Esophagus squamous epithelium (tissue), 5 donors: ENCODE measurements at regions not wholly inside any gene's neighbourhood (a gene's known extent, or its start where the extent isn't known, plus 50 kb on each side); places are given as distances from the start of the nearest gene placed in this dataset.

ENCODE experiments used
- DNase-seq: peaks from one replicate; lab custom pipeline; 2025; lab: John Stamatoyannopoulos, UW
- H3K27ac ChIP-seq, 4 donors: fragments of 200-600 bp; sonication (generic); one replicate each; pipeline ENCODE4 v1.5.1; 2016 to 2019; ENCODE audit warnings: mild to moderate bottlenecking in 1 of 4
- H3K27me3 ChIP-seq, 4 donors: fragments of 200-600 bp; sonication (generic); 1 replicate in 3 of 4; 2 replicates in 1 of 4; pipeline versions ENCODE4 v1.5.1 to v1.6.0; 2017 to 2021; ENCODE audit warnings: antibody characterized with exemption in 1 of 4
- H3K36me3 ChIP-seq, 3 donors: fragments of 200-600 bp; sonication (generic); one replicate each; pipeline ENCODE4 v1.5.1; 2016 to 2019
- H3K4me1 ChIP-seq, 3 donors: fragments of 200-600 bp; sonication (generic); one replicate each; pipeline ENCODE4 v1.5.1; 2017 to 2019
- H3K4me3 ChIP-seq, 4 donors: fragments of 200-600 bp; sonication (generic); 1 replicate in 3 of 4; 2 replicates in 1 of 4; pipeline ENCODE4 v1.5.1; 2016 to 2019; ENCODE audit warnings: mild to moderate bottlenecking in 2 of 4, moderate library complexity in 1 of 4
- H3K9me3 ChIP-seq, 3 donors: fragments of 200-600 bp; sonication (generic); one replicate each; pipeline ENCODE4 v1.5.1; 2016 to 2019
- CTCF ChIP-seq, 6 experiments: fragments of 450-650 bp in 4 of 6; fragments of 200-600 bp in 2 of 6; sonication (generic) in 2 of 6; IDR thresholded peaks; one replicate each; pipeline ENCODE4 v1.5.1; 2016 to 2019; ENCODE audit warnings: antibody characterized with exemption in 6 of 6, mild to moderate bottlenecking in 4 of 6, moderate library complexity in 4 of 6
- POLR2A ChIP-seq, 4 donors: fragments of 450-650 bp; IDR thresholded peaks; one replicate each; pipeline ENCODE4 v1.6.1; 2017; ENCODE audit warnings: antibody characterized with exemption in 4 of 4, mild to moderate bottlenecking in 4 of 4, moderate library complexity in 3 of 4
- WGBS, 2 donors: methylation state at CpG; one replicate each; pipeline ENCODE4 v1.1.5; 2018; 5-methylcytosine and 5-hydroxymethylcytosine counted together
- intact Hi-C: fragments of 100-400 bp; cut with DNase I; formaldehyde crosslinking; loops from one replicate; pipeline ENCODE4 v1.15.0; 2022
- donor health status: DM: yes; HTN: yes; CAD: no.

- intact Hi-C loops: no loop called here
- H3K27ac ChIP-seq: no peak overlapping the region
- H3K36me3 ChIP-seq: no peaks in the 10 kb centered on the region
- TF ChIP-seq CTCF (IDR thresholded peaks at IDR 0.05) (no peak), POLR2A (IDR thresholded peaks at IDR 0.05) (no peak)
- no peaks in the 10 kb centered on the region for H3K4me1 ChIP-seq
- H3K9me3 ChIP-seq: no peaks in the 10 kb centered on the region
- 19 to 20% methylated on average over 4 of the region's 4 CpGs for WGBS, 2 donors
- no peak overlapping the region for H3K4me3 ChIP-seq
- no peaks in the 10 kb centered on the region for H3K27me3 ChIP-seq
- DNase-seq: no peak
Measured at GRCh38 chr14:101276309-101277091, 284.8 kb upstream of the DIO3 start.

- no peaks in the 10 kb centered on the region for H3K4me1 ChIP-seq
- intact Hi-C loops: no loop called here
- no peak overlapping the region for H3K27ac ChIP-seq
- H3K36me3 ChIP-seq: no peaks in the 10 kb centered on the region
- DNase-seq: no peak
- no peak overlapping the region for H3K4me3 ChIP-seq
- H3K27me3 ChIP-seq: no peaks in the 10 kb centered on the region
- TF ChIP-seq POLR2A (IDR thresholded peaks at IDR 0.05) (no peak), CTCF (IDR thresholded peaks at IDR 0.05) (no peak)
- WGBS, 2 donors: 71 to 81% methylated on average over 3 of the region's 3 CpGs
- no peaks in the 10 kb centered on the region for H3K9me3 ChIP-seq
Measured at GRCh38 chr14:101282418-101282817, 278.9 kb upstream of the DIO3 start.

- Histone ChIP-seq H3K36me3 (no peaks in the 10 kb centered on the region), H3K9me3 (no peaks in the 10 kb centered on the region), H3K4me3 (no peak overlapping the region), H3K27me3 (no peaks in the 10 kb centered on the region), H3K27ac (no peak overlapping the region), H3K4me1 (no peaks in the 10 kb centered on the region)
- 79 to 93% methylated on average over 3 of the region's 3 CpGs for WGBS, 2 donors
- TF ChIP-seq CTCF (IDR thresholded peaks at IDR 0.05) (no peak), POLR2A (IDR thresholded peaks at IDR 0.05) (no peak)
- intact Hi-C loops: no loop called here
- no peak for DNase-seq
Measured at GRCh38 chr14:101284711-101285110, 276.6 kb upstream of the DIO3 start.

- H3K4me3 ChIP-seq: no peak overlapping the region
- H3K36me3 ChIP-seq: no peaks in the 10 kb centered on the region
- intact Hi-C loops: no loop called here
- no peaks in the 10 kb centered on the region for H3K9me3 ChIP-seq
- no peak overlapping the region for H3K27ac ChIP-seq
- H3K27me3 ChIP-seq: no peaks in the 10 kb centered on the region
- no peaks in the 10 kb centered on the region for H3K4me1 ChIP-seq
- no peak for DNase-seq
- WGBS, 2 donors: 60 to 67% methylated on average over 14 to 18 of the region's 19 CpGs
- TF ChIP-seq CTCF (IDR thresholded peaks at IDR 0.05): no peak
- no peak for TF ChIP-seq POLR2A (IDR thresholded peaks at IDR 0.05)
Measured at GRCh38 chr14:101286271-101287018, 274.9 kb upstream of the DIO3 start.
